SKM-1 treated with dmso at 0.1 percent for 144 hours (cell line): ENCODE measurements at regions not wholly inside any gene's neighbourhood (a gene's known extent, or its start where the extent isn't known, plus 50 kb on each side); places are given as distances from the start of the nearest gene placed in this dataset.
"Not testable (repeated sequence)": the region's sequence is repeated elsewhere in the genome, so short reads cannot be mapped to it uniquely, and the experiment has no call there.

ENCODE experiments used
- DNase-seq: peaks from one replicate; lab custom pipeline; 2025; ENCODE audit not compliant: unreplicated experiment; lab: John Stamatoyannopoulos, UW

GRCh38 chrX:1016926-1017325 is 195.5 kb downstream of the CRLF2 start:
- not testable (repeated sequence) for DNase-seq

- DNase-seq: not testable (repeated sequence)
Measured at GRCh38 chrX:1016281-1016680, 196.2 kb downstream of the CRLF2 start.

- DNase-seq: no peak
Measured at GRCh38 chrX:1012678-1013300, 199.7 kb downstream of the CRLF2 start.

- no peak for DNase-seq
Measured at GRCh38 chrX:1011691-1012283, 200.7 kb downstream of the CRLF2 start.

- no peak for DNase-seq
Measured at GRCh38 chrX:1009771-1010170, 202.7 kb downstream of the CRLF2 start.

GRCh38 chrX:1006156-1006730 is 206.2 kb downstream of the CRLF2 start:
- no peak for DNase-seq

- no peak for DNase-seq
Measured at GRCh38 chrX:1002611-1003010, 209.8 kb downstream of the CRLF2 start.

GRCh38 chrX:997631-998137 is 214.8 kb downstream of the CRLF2 start:
- no peak for DNase-seq

- no peak for DNase-seq
Measured at GRCh38 chrX:994780-995179, 217.7 kb downstream of the CRLF2 start.

GRCh38 chrX:989959-990510 is 222.4 kb downstream of the CRLF2 start:
- no peak for DNase-seq

GRCh38 chrX:988530-988929 is 223.9 kb downstream of the CRLF2 start:
- DNase-seq: not testable (repeated sequence)

GRCh38 chrX:981791-982626 is 230.4 kb downstream of the CRLF2 start:
- no peak for DNase-seq

GRCh38 chrX:980587-981235 is 231.7 kb downstream of the CRLF2 start:
- DNase-seq: no peak

- DNase-seq: not testable (repeated sequence)
Measured at GRCh38 chrX:979127-979526, 233.3 kb downstream of the CRLF2 start.

GRCh38 chrX:973010-973632 is 239.3 kb downstream of the CRLF2 start:
- no peak for DNase-seq

- no peak for DNase-seq
Measured at GRCh38 chrX:968148-968965, 244.1 kb downstream of the CRLF2 start.

GRCh38 chrX:966396-967070 is 245.9 kb downstream of the CRLF2 start:
- no peak for DNase-seq

- no peak for DNase-seq
Measured at GRCh38 chrX:964831-965416, 247.5 kb downstream of the CRLF2 start.

GRCh38 chrX:960821-961220 is 251.6 kb downstream of the CRLF2 start:
- DNase-seq: no peak
